ENCODE measurements at regions not wholly inside any gene's neighbourhood (a gene's known extent, or its start where the extent isn't known, plus 50 kb on each side); places are given as distances from the start of the nearest gene placed in this dataset.
"Not testable (repeated sequence)": the region's sequence is repeated elsewhere in the genome, so short reads cannot be mapped to it uniquely, and the experiment has no call there.

DNA sequence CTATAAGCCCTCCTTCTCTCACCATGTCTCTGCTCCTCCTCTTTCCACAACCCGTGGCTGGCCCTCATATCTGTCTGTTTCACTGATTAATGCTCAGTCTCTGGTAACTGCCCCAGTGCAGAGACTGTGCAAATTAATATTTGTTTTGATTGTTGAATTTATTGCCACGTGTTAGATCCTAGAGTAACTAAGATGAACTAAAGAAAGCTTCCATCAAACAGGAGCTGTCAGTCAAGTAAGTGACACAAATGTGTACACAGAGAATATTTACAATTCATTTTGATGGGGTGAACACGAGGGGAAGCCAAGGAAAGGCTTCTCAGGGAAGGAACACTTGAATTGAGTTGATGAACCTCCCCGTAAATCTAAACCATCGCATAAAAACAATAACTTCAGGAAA, 182.5 kb downstream of the BAMBI start:
- DNase-seq: no peak

DNA sequence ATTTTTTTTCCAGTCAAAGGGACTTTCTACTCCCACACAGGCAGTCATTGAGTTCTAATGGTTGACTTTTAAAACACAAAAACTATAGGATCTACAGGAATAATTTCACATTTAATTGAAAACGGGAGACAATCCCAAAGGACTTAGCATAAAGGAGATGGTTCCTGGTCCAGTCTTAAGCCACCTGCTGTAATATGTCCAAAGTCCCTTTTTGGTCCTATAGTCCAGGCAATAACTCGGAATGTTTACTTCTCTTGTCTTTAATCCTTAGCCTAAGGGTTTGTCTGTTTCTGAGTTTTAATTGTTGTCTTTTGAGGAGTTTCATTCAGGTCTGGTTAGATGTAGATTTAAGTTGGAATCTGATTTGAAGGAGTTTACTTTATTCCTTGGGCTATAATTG, 184.9 kb downstream of the BAMBI start:
- DNase-seq: no peak

DNA sequence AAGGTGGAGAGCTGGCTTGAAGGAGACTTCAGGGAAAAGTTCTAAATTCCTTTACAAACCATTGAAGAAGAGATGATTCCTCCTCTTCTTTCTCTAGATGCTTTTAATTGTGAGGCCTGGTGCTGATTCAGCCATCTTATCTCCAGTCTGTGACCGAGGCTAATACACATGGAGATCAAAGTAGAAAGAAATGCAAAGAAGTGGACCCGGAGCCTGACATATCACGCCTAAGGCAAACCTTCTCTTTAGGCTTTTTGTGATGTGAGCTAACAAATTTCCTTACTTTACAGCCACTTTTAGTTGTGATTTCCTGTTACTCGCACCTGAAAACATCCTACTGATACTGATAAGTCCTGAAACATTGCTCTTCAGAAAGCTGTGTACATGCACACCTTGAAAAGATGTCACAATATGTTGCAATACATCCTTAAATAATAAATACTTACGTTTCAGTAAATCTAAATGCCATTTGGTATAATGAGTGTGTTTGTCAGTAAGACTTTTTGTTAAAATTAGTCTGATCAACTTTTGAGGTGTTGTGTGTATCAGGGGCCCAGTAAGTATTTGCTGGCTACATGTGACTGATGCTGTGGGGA, 192.4 kb downstream of the BAMBI start:
- no peak for DNase-seq

DNA sequence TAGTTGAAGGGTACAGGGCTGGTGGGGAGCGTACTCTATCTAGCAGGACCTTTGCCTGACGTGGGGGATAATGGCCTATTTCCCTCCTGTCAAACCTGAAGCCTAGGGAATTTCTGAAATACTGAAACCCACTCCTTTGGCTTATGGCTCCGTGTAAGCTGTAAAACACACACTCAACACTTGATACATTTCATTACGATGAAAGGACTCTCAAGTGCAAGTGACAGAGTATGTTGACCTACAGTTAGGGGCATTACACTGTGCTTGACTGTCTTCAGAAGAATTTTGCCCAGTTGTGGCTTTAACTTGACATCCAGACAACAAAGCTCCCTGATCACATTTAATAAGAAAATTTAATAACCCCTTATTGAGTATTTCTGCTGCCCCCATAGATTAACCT, 194.3 kb downstream of the BAMBI start:
- no peak for DNase-seq

DNA sequence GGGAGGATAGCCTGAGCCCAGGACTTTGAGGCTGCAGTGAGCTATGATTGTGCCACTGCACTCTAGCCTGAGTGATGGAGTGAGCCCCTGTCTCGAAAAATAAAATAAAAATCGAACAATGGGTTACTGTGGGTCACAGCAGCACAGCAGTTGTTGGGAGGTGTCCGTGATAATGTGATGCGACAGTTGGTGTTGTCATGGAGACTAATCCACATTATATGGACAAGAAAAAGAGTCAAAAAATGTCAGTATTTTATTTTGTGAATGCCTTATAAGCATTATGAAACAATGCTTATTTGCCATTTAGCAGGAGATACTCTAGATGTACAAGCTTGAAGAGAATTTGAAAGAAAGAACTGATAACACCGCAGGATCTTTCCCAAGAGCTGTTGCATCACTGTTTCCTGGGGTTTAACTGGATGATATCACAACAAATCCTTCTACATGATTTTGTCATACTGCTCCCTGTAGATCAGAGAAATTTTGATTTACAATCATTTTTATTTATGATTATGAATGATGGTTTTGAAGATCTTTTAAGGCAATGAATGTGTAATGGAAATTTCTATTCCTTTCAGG, 195.4 kb downstream of the BAMBI start:
- DNase-seq: no peak

DNA sequence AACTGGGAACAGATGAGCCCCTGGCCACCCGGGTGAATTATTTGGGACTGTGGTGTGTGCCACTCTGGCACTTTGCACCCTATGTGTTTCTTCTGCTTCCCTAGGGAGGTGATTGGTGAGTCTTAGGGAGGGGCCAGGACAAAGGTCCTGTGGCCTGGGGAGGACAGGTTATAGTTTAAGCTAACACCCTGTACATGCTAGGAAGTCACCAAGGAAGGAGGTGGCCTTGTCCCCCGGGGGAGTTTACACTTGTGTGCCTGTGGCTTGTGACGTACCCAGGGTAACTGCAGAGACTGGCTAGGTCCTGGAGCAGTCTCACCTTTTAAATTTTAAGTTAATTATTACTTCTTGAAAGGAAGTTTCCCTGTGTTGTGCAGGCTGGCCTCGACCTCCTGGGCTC, 196.2 kb downstream of the BAMBI start:
- DNase-seq: no peak

DNA sequence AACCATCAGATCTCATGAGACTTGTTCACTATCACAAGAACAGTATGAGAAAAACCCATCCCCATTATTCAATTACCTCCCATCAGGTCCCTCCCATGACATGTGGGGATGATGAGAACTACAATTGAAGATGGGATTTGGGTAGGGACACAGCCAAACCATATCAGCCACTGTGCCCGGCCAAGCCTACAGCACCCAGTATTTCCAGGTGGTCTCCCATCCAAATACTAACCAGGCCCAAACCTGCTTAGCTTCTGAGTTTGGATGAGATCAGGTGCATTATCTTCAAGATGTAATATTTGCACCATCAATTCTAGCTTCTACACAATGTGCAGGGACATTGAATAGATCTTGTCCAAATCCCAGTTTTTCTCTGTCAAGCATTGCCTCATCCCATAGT, 196.9 kb downstream of the BAMBI start:
- no peak for DNase-seq

DNA sequence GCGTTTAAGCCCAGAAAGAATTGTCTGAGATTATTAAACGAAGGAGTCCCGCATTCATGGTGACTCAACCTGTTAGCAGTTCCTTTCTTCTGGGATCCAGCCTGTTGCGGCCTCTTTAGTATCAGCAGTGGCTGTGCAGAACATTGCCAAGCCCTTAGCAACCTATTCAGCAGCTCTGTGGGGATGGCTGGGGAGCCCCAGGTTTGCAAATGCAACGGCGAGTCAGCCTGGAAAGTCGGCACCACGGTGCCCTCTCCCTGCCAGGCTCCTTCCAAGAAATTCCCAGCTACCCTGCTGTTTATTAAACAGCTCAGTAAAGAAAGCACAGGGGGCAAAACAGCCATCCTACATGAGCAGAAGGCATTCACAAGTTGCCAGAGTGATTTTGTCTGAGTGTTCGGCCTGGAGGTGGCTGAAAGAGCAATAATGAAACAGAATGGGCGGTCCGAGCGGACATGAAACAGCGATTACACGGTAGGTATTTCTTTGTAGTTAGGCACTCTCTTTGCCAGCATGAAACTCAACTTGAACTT, 198.3 kb downstream of the BAMBI start:
- DNase-seq: no peak

DNA sequence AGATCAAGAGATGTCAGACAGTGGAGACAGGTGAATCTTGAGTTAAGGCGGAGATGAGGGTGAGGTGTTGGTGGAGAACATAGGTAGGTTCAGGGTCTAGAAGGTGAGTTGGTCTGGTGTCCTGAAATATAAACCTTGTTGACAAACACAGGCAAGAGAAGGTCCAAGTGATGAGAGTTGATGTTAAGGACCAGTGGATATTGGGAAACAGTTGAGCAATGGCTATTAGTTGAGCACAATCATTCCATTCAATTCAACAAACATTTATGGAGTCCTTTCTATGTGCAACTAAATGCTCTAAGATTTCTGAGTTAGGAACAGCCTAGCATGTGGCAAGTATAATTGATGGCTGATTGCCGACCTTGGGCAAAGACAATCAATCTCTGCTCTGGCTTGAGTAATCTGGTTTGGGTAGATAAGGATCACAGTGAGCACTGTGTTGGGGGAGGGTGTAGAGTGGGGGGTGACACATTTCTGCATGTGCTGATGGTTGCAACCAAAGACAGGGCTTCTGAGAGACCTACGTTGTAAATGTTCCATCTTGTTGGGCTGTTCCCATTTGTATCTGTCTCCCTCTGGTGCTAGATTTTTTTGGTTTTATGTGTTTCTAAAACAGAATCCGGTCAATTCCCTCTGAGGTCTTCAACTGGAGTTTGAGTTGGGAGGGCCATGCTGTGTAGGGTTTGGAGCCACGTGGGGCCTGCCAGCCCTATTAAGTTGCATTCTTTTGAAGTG, 201.1 kb downstream of the BAMBI start:
- no peak for DNase-seq

DNA sequence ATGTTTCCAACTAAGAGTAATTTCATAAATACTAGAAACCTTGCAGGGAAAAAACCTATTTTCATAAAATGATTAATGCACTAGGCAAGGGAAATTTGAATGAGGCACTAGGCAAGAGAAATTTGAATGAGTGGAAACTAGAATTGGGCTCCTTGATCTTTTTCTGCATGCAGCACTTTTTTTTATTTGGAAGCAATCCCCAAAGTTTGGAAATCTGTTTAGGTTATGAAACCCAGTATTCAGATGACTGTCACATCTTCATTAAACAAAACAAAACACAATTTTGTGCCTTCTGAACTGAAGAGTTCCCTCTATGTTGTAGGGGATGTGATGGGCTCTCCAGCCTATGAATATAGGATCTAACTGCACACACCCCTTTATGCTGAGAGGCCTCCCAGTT, 201.9 kb downstream of the BAMBI start:
- no peak for DNase-seq

DNA sequence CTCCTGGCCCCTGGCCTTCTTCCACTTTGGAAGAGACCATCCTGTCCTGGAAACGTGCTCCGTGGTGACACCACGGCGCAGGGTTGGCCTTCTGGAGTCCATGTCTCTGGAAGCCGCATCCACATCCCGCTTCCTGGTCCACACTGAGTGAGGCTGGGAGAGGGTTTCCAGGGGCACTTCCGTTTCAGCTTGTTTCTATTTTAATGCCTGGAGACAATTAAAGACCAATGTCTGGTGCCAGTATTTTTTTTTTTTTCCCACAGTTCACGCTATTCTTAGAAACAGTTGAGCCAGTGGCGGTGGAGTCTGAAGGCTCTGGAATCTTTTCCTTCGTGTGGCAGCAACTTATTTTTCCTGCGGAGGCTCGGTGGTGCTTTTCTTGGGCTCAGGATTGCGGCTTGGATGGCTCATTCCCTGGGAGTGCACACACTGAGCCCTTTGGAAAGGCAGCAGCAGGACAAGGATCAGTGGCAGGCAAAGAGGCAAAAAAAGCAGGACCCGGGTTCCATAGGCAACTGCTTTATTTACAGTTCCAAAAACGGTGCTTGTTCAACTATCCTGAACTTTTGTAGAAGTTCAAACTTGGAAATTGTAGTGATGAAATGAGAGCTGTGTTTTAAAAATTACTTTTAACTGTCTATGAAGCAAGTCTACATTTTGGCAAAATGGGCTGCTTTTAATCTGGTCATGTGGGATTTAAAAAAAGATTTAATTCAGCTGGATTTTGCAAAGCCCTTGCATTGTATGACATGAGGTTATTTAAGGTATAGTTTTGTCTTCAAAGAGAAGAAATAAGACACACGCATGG, 202.8 kb downstream of the BAMBI start:
- DNase-seq: no peak

DNA sequence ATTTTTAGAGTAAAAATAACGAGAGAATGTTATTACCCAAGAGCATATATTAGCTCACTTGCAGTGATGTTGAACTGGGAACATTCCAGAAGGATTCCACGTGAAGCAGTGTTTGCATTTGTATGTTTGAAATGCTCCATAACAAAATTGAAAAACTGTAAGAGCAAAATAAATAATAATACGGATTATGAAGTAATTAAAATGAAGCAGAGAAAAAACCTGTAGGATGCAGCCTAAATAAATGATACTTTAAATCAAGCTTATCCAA, 203.3 kb downstream of the BAMBI start:
- no peak for DNase-seq

DNA sequence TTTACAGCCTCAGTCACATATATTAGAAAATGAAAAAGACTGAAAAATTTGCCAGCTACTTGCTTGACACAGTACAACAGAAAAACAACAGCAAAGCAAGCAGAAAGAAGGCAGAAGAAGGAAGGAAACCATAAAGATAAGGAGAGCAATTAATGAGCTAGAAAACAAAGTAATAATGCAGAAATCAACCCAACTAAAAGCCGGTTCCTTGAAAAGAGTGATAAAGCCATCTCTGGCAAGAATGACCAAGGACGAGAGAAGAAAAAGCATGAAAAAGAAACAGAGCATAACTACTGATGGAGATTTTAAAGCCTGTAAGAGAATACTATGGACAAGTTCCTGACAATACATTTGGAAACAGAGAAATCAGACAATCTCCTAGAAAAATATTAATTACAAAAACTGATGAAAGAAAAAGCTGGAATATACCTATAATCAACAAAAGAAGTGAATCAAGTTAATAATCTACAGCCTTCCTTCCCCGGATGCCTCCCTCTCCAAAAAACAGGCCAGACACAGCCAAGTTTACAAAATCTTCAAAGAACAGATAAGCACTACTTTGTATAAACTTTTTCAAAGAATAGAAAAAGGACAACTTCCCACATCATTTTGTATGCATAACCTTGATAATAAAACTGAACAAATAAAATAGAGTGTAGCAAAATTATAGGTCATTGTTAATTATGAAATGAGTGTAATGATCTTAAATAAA, 204.0 kb downstream of the BAMBI start:
- no peak for DNase-seq

DNA sequence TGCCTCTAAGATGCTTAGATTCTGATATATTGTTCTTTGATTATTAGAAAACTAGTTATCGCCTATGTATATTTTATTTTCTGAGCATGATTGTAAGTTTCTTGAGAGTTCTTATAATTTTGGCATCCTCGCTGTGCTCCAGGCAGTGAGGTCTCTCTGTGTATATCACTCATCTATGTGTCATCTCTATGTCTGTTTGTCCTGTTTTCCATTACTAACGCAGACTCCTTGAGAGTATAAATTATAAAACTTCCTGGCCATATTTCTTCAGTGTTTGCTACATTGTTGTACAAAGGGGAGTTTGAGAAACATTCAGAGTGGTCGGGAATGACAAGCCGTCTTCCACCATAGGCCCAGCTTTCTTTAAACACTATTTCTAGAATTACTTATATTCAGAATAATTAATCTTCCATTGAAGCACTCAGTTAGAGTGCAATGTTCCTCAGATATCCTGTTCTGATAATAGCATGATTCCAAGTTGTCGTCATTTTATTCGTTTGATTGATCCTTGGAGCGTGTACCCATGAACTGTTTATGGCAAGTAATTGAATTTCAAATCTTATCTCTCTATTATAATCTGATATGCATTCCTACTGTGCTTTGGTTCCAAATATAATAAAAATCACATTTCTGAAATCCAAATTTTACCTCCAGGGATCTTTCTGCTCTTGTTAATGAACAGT, 206.6 kb downstream of the BAMBI start:
- DNase-seq: no peak

DNA sequence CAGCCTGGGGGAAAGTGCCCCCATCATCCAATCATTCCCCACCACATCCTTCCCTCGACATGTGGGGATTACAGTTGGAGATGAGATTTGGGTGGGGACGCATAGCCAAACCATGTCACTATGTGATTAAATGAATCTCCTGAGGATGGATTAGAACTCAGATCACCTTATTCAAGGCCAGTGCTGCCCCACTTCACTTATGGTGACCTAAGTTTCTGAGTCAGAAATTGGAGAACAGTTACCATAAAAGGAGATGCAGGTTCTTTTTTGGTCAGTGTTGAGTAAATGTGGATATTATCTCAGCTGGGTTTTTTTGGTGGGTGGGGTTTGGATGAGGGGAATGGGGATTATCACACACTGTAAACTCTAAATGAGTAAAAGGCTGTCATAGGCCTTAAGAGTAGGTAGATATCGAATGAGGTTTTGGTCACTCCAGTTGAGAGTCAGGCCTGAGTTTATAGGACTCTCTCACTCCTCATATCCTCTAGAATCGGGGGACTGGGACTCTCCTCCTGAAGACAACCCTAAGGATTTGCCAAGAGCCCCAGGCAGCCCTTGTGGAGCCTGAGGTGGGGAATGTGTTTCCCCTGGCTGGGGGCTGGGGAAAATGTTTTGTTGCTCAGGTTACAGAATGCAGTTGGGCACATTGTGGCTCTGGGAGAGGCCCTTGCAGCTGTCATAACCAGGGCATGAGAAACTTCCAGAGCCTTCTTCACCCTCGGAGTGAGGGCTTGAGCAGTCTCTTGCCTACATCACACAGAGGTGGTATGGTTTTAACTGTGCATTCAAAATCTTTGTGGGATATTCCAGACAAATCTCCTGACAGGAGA, 213.0 kb downstream of the BAMBI start:
- DNase-seq: no peak

DNA sequence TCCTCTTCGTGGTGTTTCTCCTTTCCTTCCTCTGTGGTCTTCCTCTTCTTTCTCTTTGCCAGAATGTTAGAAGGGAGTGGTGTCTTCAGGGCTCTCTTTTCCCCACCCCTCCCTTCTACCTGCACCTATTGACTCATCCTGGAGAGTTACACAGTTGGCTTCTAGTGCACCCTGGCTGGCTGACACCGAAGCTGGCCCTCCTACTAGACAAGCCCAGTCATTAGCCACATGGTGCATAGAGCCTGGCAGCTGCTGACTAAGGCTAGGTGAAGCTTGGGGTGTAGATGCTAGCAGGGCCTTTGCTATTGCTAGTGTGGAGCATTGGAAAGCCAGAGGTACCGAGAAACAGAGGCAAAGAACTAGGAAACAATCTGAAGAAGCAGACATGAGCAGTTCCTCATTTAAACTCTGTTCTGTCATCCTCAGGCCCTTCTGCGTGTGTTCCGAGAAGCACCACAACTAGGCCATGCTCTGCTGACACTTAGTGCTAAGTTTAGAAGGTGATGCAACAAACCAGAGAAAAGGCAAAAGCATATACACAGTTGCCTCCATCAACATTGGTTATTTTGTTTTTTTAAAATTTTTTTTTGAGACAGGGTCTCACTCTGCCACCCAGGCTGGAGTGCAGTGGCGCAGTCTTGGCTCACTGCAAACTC, 213.9 kb downstream of the BAMBI start:
- no peak for DNase-seq

DNA sequence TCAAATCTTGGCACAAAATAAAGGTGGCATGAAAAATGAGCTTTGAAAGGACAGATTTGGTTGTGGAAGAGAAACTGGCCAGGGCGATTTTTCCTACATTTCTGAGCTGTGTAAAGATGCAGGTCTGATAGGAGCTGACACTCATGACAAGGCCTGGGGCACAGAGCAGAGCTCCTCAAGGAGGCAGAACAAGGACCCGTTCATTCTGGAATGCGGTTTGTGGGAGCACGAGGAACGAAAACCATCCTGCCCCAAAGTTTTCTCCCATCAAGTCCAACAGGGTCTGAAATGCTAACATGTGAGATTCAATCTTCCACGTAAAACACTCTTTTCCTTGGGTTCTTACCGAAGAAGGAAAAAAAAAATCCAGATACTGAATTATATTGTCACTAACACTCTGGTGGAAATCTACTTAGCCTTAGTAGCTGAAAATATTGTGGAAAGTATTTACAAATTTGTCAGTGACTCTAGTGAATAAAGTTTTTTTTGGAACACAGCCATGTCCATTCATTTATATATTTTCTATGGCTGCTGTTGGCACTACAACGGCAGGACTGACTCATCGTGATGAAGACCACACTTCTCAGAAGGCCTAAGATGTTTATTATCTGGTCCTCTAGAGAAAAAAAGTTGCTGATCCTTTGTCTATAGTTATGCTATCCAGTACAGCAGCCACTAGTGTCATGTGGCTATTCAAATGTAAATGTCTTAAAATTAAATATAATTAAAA, 215.7 kb downstream of the BAMBI start:
- no peak for DNase-seq

DNA sequence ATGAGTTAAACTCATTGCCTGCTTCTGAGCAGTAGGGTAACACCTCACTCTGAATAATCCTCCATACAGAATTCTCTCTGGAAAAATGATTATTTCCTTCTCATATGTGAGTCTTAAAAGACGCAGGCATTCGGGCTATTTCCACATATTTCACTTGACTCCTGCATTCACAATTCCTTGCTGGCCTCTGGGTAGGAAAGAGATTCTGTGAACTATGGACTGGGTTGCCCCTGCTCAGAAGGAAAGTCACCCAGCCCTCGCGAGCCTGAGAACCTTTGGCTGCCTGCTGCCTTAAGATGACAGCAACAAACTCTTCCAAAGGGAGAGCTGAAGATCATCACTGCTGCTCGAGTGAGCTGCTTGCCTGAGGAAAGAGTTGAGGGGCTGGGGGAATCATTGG, 216.8 kb downstream of the BAMBI start:
- no peak for DNase-seq

DNA sequence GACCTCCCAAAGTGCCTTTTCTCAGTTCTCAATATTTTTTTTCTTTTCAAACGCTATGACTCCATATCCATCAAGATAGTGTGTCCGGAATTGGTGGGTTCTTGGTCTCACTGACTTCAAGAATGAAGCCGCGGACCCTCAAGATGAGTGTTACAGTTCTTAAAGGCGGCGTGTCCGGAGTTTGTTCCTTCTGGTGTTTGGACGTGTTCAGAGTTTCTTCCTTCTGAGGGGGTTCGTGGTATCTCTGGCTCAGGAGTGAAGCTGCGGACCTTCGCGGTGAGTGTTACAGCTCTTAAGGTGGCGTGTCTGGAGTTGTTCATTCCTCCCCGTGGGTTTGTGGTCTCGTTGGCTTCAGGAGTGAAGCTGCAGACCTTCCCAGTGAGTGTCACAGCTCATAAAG, 218.3 kb downstream of the BAMBI start:
- DNase-seq: not testable (repeated sequence)

All from left kidney (tissue), 1 donor.